ENCODE measurements at regions not wholly inside any gene's neighbourhood (a gene's known extent, or its start where the extent isn't known, plus 50 kb on each side); places are given as distances from the start of the nearest gene placed in this dataset.

GRCh38 chr5:116696366-116696765 is 121.7 kb upstream of the SEMA6A start:
- no peak overlapping the region for H3K27ac ChIP-seq
- DNase-seq, result peak in 1 of 2 donors; percentile 55
- no peaks in the 10 kb centered on the region for H3K27me3 ChIP-seq
- no peaks in the 10 kb centered on the region for H3K4me1 ChIP-seq
- no peak overlapping the region for H3K4me3 ChIP-seq
- WGBS, 5 donors, result 31 to 42% (median 38%) methylated on average over 5 of the region's 5 CpGs
- intact Hi-C loops (cut with DNase I; ENCODE audit: low total_unique reads), result no loop called here
- H3K36me3 ChIP-seq, result no peaks in the 10 kb centered on the region
- H3K9me3 ChIP-seq, result no peaks in the 10 kb centered on the region
- TF ChIP-seq CTCF (IDR thresholded peaks at IDR 0.05) (no peak), EP300 (IDR thresholded peaks at IDR 0.05) (no peak), POLR2AphosphoS5 (IDR thresholded peaks at IDR 0.05) (no peak), POLR2A (IDR thresholded peaks at IDR 0.05) (no peak)

- 67 to 86% (median 81%) methylated on average over 3 of the region's 3 CpGs for WGBS, 5 donors
- TF ChIP-seq POLR2AphosphoS5 (IDR thresholded peaks at IDR 0.05) (no peak), POLR2A (IDR thresholded peaks at IDR 0.05) (no peak), EP300 (IDR thresholded peaks at IDR 0.05) (no peak), CTCF (IDR thresholded peaks at IDR 0.05) (no peak)
- intact Hi-C loops (cut with DNase I; ENCODE audit: low total_unique reads), result no loop called here
These were observed 121.1 kb upstream of the SEMA6A start for GRCh38 chr5:116695681-116696080.

GRCh38 chr5:116686438-116686837 is 111.8 kb upstream of the SEMA6A start:
- H3K27me3 ChIP-seq, result no peaks in the 10 kb centered on the region
- no peak overlapping the region for H3K27ac ChIP-seq
- no peak for DNase-seq
- H3K36me3 ChIP-seq, result no peaks in the 10 kb centered on the region
- H3K4me1 ChIP-seq, result no peaks in the 10 kb centered on the region
- no peaks in the 10 kb centered on the region for H3K9me3 ChIP-seq
- no peak for TF ChIP-seq POLR2AphosphoS5 (IDR thresholded peaks at IDR 0.05)
- no peak for TF ChIP-seq POLR2A (IDR thresholded peaks at IDR 0.05)
- TF ChIP-seq CTCF (IDR thresholded peaks at IDR 0.05), result no peak
- H3K4me3 ChIP-seq, result no peak overlapping the region
- intact Hi-C loops (cut with DNase I; ENCODE audit: low total_unique reads), result no loop called here
- WGBS, 5 donors, result 89 to 95% (median 93%) methylated on average over 4 of the region's 4 CpGs

More at GRCh38 chr5:116695681-116696080, 121.1 kb upstream of the SEMA6A start:
- Histone ChIP-seq H3K36me3 (no peaks in the 10 kb centered on the region), H3K9me3 (no peaks in the 10 kb centered on the region), H3K4me3 (no peak overlapping the region), H3K27me3 (no peaks in the 10 kb centered on the region), H3K4me1 (no peaks in the 10 kb centered on the region), H3K27ac (no peak overlapping the region)
- DNase-seq, result no peak

GRCh38 chr5:116685931-116686330 is 111.3 kb upstream of the SEMA6A start:
- Histone ChIP-seq H3K4me1 (no peaks in the 10 kb centered on the region), H3K27ac (no peak overlapping the region), H3K27me3 (no peaks in the 10 kb centered on the region), H3K9me3 (no peaks in the 10 kb centered on the region), H3K36me3 (no peaks in the 10 kb centered on the region), H3K4me3 (no peak overlapping the region)
- DNase-seq, result no peak
- TF ChIP-seq CTCF (IDR thresholded peaks at IDR 0.05) (no peak), EP300 (IDR thresholded peaks at IDR 0.05) (no peak), POLR2AphosphoS5 (IDR thresholded peaks at IDR 0.05) (no peak), POLR2A (IDR thresholded peaks at IDR 0.05) (no peak)
- WGBS, 5 donors, result 81 to 88% (median 83%) methylated on average over 9 of the region's 9 CpGs
- intact Hi-C loops (cut with DNase I; ENCODE audit: low total_unique reads), result no loop called here
